AG04449 (cell line): ENCODE measurements at regions not wholly inside any gene's neighbourhood (a gene's known extent, or its start where the extent isn't known, plus 50 kb on each side); places are given as distances from the start of the nearest gene placed in this dataset.

Source experiments
- CTCF ChIA-PET: fragments of 350-600 bp; formaldehyde crosslinking; extraction: SDS; loops from one replicate; lab custom pipeline; 2021; ENCODE audit warnings: antibody characterized with exemption; lab: Yijun Ruan, JAX
- POLR2A ChIA-PET: fragments of 400-600, 350-600 bp; formaldehyde crosslinking; extraction: SDS; loops from one replicate; lab custom pipeline; 2020; ENCODE audit warnings: antibody characterized with exemption, inconsistent platforms; lab: Yijun Ruan, JAX
- DNase-seq: peaks from one replicate; pipeline ENCODE4 v3.0.0-alpha.2; 2010; ENCODE audit warnings: low read depth, low spot score
- H3K4me3 ChIP-seq: 2 replicates; pipeline ENCODE4 v1.5.1; 2011; ENCODE audit warnings: low read depth, mild to moderate bottlenecking, control low read depth, low read length
- CTCF ChIP-seq: IDR thresholded peaks from one replicate; pipeline ENCODE4 v1.5.1; 2011; ENCODE audit warnings: mild to moderate bottlenecking, moderate library complexity, low read length, control low read depth, inconsistent platforms; ENCODE audit not compliant: insufficient read depth; ENCODE audit errors: missing control alignments

DNA sequence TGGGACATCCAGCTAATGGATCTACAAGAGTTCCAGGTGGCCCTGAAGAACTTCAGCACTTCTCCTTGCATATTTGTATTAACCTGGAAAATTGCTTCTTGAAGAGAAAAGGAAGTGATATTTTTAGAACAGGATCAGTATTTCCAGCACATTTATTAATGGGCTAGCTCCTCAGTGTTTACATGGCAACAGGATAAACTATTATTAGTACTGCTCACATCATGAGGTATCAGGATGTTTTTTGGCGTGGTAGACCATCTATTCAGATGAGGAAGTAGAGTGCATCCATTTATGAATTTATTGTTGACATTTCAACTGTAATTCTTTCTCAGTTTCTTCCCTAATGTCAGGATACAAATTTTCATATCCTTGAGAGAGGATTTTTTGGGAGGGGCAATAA, 144.4 kb downstream of the KCNRG start:
- no peak for DNase-seq
- ChIA-PET CTCF (no interaction called here), POLR2A (no interaction called here)

GRCh38 chr13:50161052-50161451, 145.8 kb downstream of the KCNRG start:
- TF ChIP-seq CTCF, result no peak
- no peak overlapping the region for H3K4me3 ChIP-seq
- POLR2A ChIA-PET, result no interaction called here
- CTCF ChIA-PET, result no interaction called here
- no peak for DNase-seq

More for the DNA sequence above, 144.4 kb downstream of the KCNRG start:
- no peak overlapping the region for H3K4me3 ChIP-seq
- no peak for TF ChIP-seq CTCF

GRCh38 chr13:50162001-50162400, 146.8 kb downstream of the KCNRG start:
- H3K4me3 ChIP-seq, result no peak overlapping the region
- ChIA-PET CTCF (interaction anchor here (1.1 kb wide), 1 partner anchor 10 kb away, joined by 3 read pairs; no protein-coding TSS in a partner anchor), POLR2A (no interaction called here)
- no peak for TF ChIP-seq CTCF
- DNase-seq, result no peak

DNA sequence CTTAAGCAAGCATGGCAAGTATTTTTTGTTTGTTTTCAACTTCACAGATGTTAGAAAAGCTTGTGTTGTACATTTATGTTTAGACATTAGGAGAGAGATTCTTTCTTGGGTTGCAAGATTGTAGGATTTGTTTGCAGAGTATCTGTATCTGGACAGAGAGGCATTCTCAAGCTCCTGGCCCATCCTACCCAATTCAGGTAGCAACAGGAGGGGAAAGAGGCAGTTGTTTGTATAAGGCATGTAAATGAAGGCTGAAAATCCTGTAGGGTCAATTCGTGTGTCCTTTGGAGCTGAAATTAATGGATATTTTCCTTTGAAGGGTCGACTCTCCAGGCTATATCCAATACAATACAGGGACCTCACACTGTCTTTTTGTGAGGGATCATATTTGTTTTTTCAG, 147.3 kb downstream of the KCNRG start:
- H3K4me3 ChIP-seq, result no peak overlapping the region
- no peak for DNase-seq
- no peak for TF ChIP-seq CTCF
- CTCF ChIA-PET, result interaction anchor here (1.1 kb wide), 1 partner anchor 10 kb away, joined by 3 read pairs; no protein-coding TSS in a partner anchor
- POLR2A ChIA-PET, result no interaction called here

GRCh38 chr13:50167224-50167947, 152.1 kb downstream of the KCNRG start:
- ChIA-PET POLR2A (no interaction called here), CTCF (interaction anchor here (0.9 to 1.3 kb wide), 3 partner anchors 191 to 744 kb away, joined by 3 to 4 read pairs (median 3); no protein-coding TSS in a partner anchor)
- no peak for DNase-seq
- TF ChIP-seq CTCF, result no peak
- H3K4me3 ChIP-seq, result no peak overlapping the region

DNA sequence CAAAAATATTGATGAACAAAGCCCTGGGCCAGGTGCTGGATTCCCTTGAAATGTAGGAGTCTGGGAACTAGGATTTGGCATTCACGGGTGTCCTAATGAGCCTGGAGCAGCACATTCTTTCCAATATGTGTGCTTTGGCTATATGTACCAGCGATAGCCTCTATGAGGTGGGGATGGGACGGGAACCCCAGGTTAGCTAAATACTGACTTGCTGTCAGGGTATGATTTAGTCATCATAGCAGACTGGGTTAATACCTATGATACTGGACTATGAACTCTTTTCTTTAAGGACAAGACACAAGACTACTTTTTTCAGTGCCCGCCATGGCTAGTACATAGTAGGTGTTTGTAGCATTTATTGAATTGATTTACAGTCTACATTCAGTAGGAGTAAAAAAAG, 152.7 kb downstream of the KCNRG start:
- POLR2A ChIA-PET, result no interaction called here
- CTCF ChIA-PET, result interaction anchor here (1.1 to 1.3 kb wide), 2 partner anchors 191 to 744 kb away, joined by 3 read pairs; no protein-coding TSS in a partner anchor
- no peak for DNase-seq
- TF ChIP-seq CTCF, result no peak
- no peak overlapping the region for H3K4me3 ChIP-seq
